IPS-18a (cell line): ENCODE measurements at regions not wholly inside any gene's neighbourhood (a gene's known extent, or its start where the extent isn't known, plus 50 kb on each side); places are given as distances from the start of the nearest gene placed in this dataset.

Experiments
- H3K27ac ChIP-seq: one replicate; pipeline ENCODE4 v1.5.1; 2013; ENCODE audit warnings: low read length
- H3K27me3 ChIP-seq: one replicate; pipeline ENCODE4 v1.6.1; 2013; ENCODE audit warnings: mild to moderate bottlenecking, low read length; ENCODE audit not compliant: control insufficient read depth, insufficient read depth
- H3K36me3 ChIP-seq: one replicate; pipeline ENCODE4 v1.6.1; 2013; ENCODE audit warnings: low read depth, low read length; ENCODE audit not compliant: control insufficient read depth
- H3K4me1 ChIP-seq: one replicate; pipeline ENCODE4 v1.6.1; 2013; ENCODE audit warnings: low read depth, low read length; ENCODE audit not compliant: control insufficient read depth
- H3K4me3 ChIP-seq: one replicate; pipeline ENCODE4 v1.5.1; 2013; ENCODE audit warnings: low read length
- H3K9ac ChIP-seq: one replicate; pipeline ENCODE4 v1.6.1; 2013; ENCODE audit warnings: mild to moderate bottlenecking, low read length, moderate library complexity
- H3K9me3 ChIP-seq: one replicate; pipeline ENCODE4 v1.6.1; 2013; ENCODE audit warnings: low read depth, low read length; ENCODE audit not compliant: control insufficient read depth

DNA sequence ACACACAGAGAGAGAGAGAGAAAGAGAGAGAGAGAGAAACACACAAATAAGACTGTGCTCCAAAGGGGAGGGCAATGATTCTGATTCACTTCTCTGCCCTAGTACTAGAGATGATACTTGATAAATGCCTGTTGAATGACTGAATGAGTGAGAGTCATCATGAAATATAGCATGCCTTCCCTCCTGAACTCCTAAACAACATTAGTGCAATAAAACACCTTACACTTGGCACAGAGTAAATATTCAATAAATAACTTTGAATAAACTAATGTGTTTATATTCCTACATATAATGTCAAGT lies 511.2 kb upstream of the RAG2 start:
- Histone ChIP-seq H3K4me3 (no peak overlapping the region), H3K9me3 (no peaks in the 10 kb centered on the region), H3K27ac (no peak overlapping the region), H3K9ac (no peak overlapping the region), H3K27me3 (no peaks in the 10 kb centered on the region), H3K36me3 (no peaks in the 10 kb centered on the region), H3K4me1 (no peaks in the 10 kb centered on the region)

DNA sequence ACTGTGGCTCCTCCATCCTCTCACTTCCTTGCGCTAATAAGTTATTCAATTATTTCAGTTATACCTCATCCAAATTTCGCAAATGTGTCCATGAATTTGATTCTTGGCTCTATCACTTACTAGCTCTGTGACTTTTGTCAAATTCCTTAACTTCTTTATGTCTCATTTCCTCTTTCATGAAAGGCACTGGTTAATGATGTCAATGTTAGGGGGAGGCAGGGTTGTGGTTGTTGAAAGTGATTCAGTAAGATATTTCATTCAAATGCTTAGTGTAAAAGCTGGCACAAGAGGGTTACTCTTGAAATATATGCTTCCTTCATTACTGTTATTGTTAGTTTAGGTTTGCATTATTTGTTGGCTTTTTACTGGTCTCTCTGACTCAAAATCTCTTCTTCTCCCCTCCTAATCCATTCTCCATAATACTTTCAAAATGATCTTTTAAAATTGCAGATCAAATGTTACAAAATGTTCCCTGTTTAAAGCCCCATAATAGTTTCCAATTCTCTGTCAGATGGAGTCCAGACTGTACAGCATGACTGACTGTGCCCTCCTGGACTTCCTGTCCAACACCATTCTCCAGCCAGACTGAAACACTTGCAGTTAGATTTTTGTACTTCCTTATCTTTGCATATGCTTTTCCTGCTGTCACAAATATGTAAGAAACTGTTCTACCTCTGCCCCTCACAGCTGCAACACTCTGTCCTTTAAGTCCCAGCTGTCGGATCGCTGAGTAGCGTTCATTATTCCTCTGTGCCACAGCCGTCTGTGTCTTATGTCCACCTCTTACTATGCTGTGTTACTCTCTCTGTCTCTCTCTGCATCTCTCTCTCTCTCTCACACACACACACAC lies 510.6 kb upstream of the RAG2 start:
- Histone ChIP-seq H3K4me1 (no peaks in the 10 kb centered on the region), H3K9me3 (no peaks in the 10 kb centered on the region), H3K9ac (no peak overlapping the region), H3K4me3 (no peak overlapping the region), H3K27me3 (no peaks in the 10 kb centered on the region), H3K27ac (no peak overlapping the region), H3K36me3 (no peaks in the 10 kb centered on the region)

GRCh38 chr11:37107831-37108230 lies 509.8 kb upstream of the RAG2 start:
- Histone ChIP-seq H3K4me3 (no peak overlapping the region), H3K36me3 (no peaks in the 10 kb centered on the region)

GRCh38 chr11:37107415-37107814 lies 509.4 kb upstream of the RAG2 start:
- Histone ChIP-seq H3K27me3 (no peaks in the 10 kb centered on the region), H3K4me1 (no peaks in the 10 kb centered on the region), H3K4me3 (no peak overlapping the region), H3K36me3 (no peaks in the 10 kb centered on the region), H3K9ac (no peak overlapping the region), H3K27ac (no peak overlapping the region), H3K9me3 (no peaks in the 10 kb centered on the region)

More at GRCh38 chr11:37107831-37108230, 509.8 kb upstream of the RAG2 start:
- Histone ChIP-seq H3K27me3 (no peaks in the 10 kb centered on the region), H3K27ac (no peak overlapping the region), H3K4me1 (no peaks in the 10 kb centered on the region), H3K9ac (no peak overlapping the region), H3K9me3 (no peaks in the 10 kb centered on the region)

GRCh38 chr11:37105427-37105826 lies 507.4 kb upstream of the RAG2 start:
- H3K9me3 ChIP-seq, result no peaks in the 10 kb centered on the region
- no peaks in the 10 kb centered on the region for H3K4me1 ChIP-seq
- H3K36me3 ChIP-seq, result no peaks in the 10 kb centered on the region
- no peak overlapping the region for H3K9ac ChIP-seq
- H3K27ac ChIP-seq, result no peak overlapping the region
- H3K27me3 ChIP-seq, result no peaks in the 10 kb centered on the region
- no peak overlapping the region for H3K4me3 ChIP-seq

- Histone ChIP-seq H3K27me3 (no peaks in the 10 kb centered on the region), H3K9me3 (no peaks in the 10 kb centered on the region), H3K27ac (no peak overlapping the region), H3K36me3 (no peaks in the 10 kb centered on the region), H3K4me3 (no peak overlapping the region), H3K4me1 (no peaks in the 10 kb centered on the region), H3K9ac (no peak overlapping the region)
Observed at GRCh38 chr11:37104380-37104779, 506.3 kb upstream of the RAG2 start.

DNA sequence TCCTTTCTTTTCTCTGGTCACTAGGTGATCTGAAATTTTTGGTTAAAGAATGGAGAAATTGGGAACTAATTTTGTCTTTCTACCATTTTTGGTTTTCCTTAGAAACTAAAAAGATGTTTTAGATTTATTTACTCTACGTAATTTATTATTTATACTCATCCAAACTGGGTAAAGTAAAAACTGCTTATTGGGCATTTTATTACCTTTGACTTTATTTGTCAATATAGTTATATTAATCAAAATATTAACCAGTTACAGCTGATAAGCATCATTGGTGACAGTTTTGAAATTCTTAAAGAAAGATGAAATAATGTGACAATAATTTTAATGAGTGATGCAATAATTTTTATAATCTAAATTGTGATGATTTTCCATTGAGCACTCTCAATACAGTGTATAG lies 502.0 kb upstream of the RAG2 start:
- Histone ChIP-seq H3K9ac (no peak overlapping the region), H3K27ac (no peak overlapping the region), H3K4me1 (no peaks in the 10 kb centered on the region), H3K4me3 (no peak overlapping the region), H3K36me3 (no peaks in the 10 kb centered on the region), H3K27me3 (no peaks in the 10 kb centered on the region), H3K9me3 (no peaks in the 10 kb centered on the region)

DNA sequence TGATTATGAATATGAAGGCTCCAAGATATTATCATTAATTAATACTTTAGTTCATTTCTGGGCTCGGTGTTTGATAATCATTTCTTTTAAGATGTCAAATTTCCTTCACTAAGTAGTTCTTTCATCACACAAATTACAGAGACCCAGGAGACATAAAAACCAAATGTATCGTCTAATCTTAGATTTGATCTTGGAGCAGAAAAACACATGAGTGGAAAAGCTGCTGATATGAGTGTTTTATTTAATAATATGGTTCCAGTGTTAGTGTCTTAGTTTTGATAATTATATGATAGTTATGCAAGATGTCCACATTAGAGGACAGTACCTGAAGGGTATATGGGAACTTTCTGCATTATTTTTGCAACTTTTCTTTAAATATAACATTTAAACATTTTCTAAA lies 494.5 kb upstream of the RAG2 start:
- no peaks in the 10 kb centered on the region for H3K4me1 ChIP-seq
- H3K27me3 ChIP-seq, result no peaks in the 10 kb centered on the region
- H3K4me3 ChIP-seq, result no peak overlapping the region
- no peaks in the 10 kb centered on the region for H3K9me3 ChIP-seq
- H3K9ac ChIP-seq, result no peak overlapping the region
- H3K27ac ChIP-seq, result no peak overlapping the region
- no peaks in the 10 kb centered on the region for H3K36me3 ChIP-seq

DNA sequence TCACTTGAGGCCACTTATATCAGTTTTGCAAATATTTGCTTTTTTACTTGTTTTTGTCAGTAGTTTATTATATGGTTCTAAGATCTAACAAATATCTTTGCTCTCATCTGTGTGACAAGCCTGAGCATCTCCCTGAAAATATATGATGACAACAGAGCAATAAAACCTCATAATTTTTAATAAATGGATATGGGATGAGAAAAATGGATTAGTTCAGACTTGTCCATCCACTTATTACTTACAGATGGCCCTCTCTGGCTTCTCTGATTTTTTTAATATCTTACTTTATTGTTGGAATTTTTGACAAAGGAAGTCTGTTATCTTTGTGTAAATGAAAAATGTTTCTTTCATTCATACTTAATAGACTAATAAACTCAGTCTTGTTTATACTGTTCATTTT lies 491.4 kb upstream of the RAG2 start:
- H3K4me1 ChIP-seq, result peaks cover 4% of the 10 kb centered on the region
- no peak overlapping the region for H3K9ac ChIP-seq

DNA sequence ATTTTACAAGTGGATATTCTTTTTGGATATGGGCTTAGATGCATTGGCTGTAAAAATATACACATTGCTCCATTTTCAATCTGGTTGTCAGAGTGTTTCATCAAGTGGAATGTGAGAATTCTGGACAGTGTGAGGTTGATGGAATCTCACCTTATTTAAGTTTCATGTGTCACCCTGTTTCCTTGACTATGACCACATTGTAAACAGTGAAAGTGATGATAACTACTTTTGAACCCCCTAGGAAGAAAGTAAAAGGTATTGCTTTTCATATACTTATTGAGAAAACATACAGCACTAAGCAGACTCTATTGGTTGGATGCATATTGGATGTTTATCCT lies 490.5 kb upstream of the RAG2 start:
- no peaks in the 10 kb centered on the region for H3K27me3 ChIP-seq
- H3K9me3 ChIP-seq, result no peaks in the 10 kb centered on the region
- H3K9ac ChIP-seq, result no peak overlapping the region
- H3K27ac ChIP-seq, result no peak overlapping the region
- H3K4me3 ChIP-seq, result no peak overlapping the region
- peaks cover 4% of the 10 kb centered on the region for H3K4me1 ChIP-seq
- no peaks in the 10 kb centered on the region for H3K36me3 ChIP-seq

More for the DNA sequence above, 491.4 kb upstream of the RAG2 start:
- no peaks in the 10 kb centered on the region for H3K36me3 ChIP-seq
- no peak overlapping the region for H3K27ac ChIP-seq
- H3K27me3 ChIP-seq, result no peaks in the 10 kb centered on the region
- H3K9me3 ChIP-seq, result no peaks in the 10 kb centered on the region
- H3K4me3 ChIP-seq, result no peak overlapping the region

- H3K27me3 ChIP-seq, result no peaks in the 10 kb centered on the region
- no peak overlapping the region for H3K27ac ChIP-seq
- no peak overlapping the region for H3K9ac ChIP-seq
- no peak overlapping the region for H3K4me3 ChIP-seq
- peaks cover 4% of the 10 kb centered on the region for H3K4me1 ChIP-seq
- H3K9me3 ChIP-seq, result no peaks in the 10 kb centered on the region
- H3K36me3 ChIP-seq, result no peaks in the 10 kb centered on the region
Observed at GRCh38 chr11:37087650-37088572, 489.9 kb upstream of the RAG2 start.

- no peaks in the 10 kb centered on the region for H3K4me1 ChIP-seq
- H3K27ac ChIP-seq, result no peak overlapping the region
- H3K36me3 ChIP-seq, result no peaks in the 10 kb centered on the region
- H3K9me3 ChIP-seq, result no peaks in the 10 kb centered on the region
- no peak overlapping the region for H3K9ac ChIP-seq
- no peaks in the 10 kb centered on the region for H3K27me3 ChIP-seq
- no peak overlapping the region for H3K4me3 ChIP-seq
Observed at GRCh38 chr11:37078521-37078920, 480.5 kb upstream of the RAG2 start.
